ENCODE measurements at regions not wholly inside any gene's neighbourhood (a gene's known extent, or its start where the extent isn't known, plus 50 kb on each side); places are given as distances from the start of the nearest gene placed in this dataset.

DNA sequence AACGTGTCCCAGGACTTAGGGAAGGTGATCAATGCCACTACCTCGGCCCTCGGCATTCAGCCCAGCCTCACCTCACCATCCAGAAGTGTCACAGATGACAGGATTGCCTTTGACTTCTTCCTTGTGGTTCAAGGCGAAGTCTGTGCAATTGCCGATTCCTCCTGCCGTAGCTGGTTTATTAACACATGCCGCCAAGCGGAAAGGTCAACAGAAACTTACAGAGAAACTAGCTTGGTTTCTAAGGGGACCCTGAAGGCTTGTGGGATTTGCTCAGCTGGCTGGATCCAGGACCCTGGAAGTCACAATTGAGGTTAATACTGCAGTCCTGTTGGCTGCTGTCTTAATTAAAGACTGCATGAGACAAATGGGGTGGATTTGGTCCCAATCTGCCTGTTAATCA is 65.6 kb downstream of the SHANK2 start (continued):
- TF ChIP-seq, protein P1, sequence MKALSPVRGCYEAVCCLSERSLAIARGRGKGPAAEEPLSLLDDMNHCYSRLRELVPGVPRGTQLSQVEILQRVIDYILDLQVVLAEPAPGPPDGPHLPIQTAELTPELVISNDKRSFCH (CRISPR knock-in tag; IDR thresholded peaks at IDR 0.05), result no peak
- TF ChIP-seq, protein P1 (tag; IDR thresholded peaks at IDR 0.05), result no peak
- TF ChIP-seq, protein P2, sequence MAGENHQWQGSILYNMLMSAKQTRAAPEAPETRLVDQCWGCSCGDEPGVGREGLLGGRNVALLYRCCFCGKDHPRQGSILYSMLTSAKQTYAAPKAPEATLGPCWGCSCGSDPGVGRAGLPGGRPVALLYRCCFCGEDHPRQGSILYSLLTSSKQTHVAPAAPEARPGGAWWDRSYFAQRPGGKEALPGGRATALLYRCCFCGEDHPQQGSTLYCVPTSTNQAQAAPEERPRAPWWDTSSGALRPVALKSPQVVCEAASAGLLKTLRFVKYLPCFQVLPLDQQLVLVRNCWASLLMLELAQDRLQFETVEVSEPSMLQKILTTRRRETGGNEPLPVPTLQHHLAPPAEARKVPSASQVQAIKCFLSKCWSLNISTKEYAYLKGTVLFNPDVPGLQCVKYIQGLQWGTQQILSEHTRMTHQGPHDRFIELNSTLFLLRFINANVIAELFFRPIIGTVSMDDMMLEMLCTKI (IDR thresholded peaks at IDR 0.05; ENCODE audit: partially characterized antibody), result no peak
- no peak for TF ChIP-seq PYGO2 (tag; IDR thresholded peaks at IDR 0.05)

DNA sequence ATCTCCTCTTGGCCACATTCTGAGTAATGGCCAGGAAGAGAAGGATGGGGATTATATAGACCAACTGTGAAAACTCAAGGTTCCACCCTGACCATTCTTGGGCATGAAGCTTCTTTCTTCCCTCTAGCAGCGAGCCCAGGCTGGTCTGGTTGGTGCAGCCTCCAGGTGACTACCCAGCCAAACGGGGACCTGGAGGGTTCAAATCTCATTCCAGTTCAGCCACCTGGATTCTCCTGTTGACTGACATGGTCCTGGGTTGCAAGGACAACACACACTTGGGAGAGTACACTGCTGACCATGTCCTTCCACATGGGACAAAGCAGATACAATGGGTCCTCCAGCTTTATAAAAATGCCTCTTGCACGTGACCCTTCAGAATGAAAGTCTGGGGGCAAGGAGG is 67.0 kb downstream of the SHANK2 start:
- ATAC-seq, result no peak
- TF ChIP-seq ZSCAN32 (CRISPR knock-in tag; IDR thresholded peaks at IDR 0.05) (no peak), PHF8 (IDR thresholded peaks at IDR 0.05; ENCODE audit: borderline replicate concordance, low read length) (no peak), ZNF140 (CRISPR knock-in tag; IDR thresholded peaks at IDR 0.05) (no peak), KDM2B (CRISPR knock-in tag; IDR thresholded peaks at IDR 0.05) (no peak), NR3C1 (CRISPR knock-in tag; IDR thresholded peaks at IDR 0.05) (no peak), HMG20B (CRISPR knock-in tag; IDR thresholded peaks at IDR 0.05) (no peak), ZNF707 (CRISPR knock-in tag; conservative IDR thresholded peaks at IDR 0.05) (no peak), NCOA4 (IDR thresholded peaks at IDR 0.05; ENCODE audit: partially characterized antibody) (no peak), JUNB (CRISPR knock-in tag; conservative IDR thresholded peaks at IDR 0.05) (no peak), RBBP5 (IDR thresholded peaks at IDR 0.05; ENCODE audit: borderline replicate concordance, insufficient read depth, low read length, poor library complexity, severe bottlenecking) (no peak), FOXJ3 (CRISPR knock-in tag; IDR thresholded peaks at IDR 0.05) (no peak)
- TF ChIP-seq, protein P3, sequence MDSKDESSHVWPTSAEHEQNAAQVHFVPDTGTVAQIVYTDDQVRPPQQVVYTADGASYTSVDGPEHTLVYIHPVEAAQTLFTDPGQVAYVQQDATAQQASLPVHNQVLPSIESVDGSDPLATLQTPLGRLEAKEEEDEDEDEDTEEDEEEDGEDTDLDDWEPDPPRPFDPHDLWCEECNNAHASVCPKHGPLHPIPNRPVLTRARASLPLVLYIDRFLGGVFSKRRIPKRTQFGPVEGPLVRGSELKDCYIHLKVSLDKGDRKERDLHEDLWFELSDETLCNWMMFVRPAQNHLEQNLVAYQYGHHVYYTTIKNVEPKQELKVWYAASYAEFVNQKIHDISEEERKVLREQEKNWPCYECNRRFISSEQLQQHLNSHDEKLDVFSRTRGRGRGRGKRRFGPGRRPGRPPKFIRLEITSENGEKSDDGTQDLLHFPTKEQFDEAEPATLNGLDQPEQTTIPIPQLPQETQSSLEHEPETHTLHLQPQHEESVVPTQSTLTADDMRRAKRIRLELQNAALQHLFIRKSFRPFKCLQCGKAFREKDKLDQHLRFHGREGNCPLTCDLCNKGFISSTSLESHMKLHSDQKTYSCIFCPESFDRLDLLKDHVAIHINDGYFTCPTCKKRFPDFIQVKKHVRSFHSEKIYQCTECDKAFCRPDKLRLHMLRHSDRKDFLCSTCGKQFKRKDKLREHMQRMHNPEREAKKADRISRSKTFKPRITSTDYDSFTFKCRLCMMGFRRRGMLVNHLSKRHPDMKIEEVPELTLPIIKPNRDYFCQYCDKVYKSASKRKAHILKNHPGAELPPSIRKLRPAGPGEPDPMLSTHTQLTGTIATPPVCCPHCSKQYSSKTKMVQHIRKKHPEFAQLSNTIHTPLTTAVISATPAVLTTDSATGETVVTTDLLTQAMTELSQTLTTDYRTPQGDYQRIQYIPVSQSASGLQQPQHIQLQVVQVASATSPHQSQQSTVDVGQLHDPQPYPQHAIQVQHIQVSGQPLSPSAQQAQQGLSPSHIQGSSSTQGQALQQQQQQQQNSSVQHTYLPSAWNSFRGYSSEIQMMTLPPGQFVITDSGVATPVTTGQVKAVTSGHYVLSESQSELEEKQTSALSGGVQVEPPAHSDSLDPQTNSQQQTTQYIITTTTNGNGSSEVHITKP (IDR thresholded peaks at IDR 0.05; ENCODE audit: partially characterized antibody), result no peak
- Histone ChIP-seq H3K27ac (ENCODE audit: extremely low read depth, low read depth, low read length) (no peak overlapping the region), H3K4me2 (ENCODE audit: insufficient read depth, low read length) (no peak overlapping the region), H3K36me3 (ENCODE audit: control insufficient read depth, insufficient read depth, low read length) (no peaks in the 10 kb centered on the region), H3K79me2 (ENCODE audit: control insufficient read depth, insufficient read depth, low read length) (no peaks in the 10 kb centered on the region), H3K4me3 (no peak overlapping the region), H2AFZ (ENCODE audit: low read depth, low read length) (no peak overlapping the region), H3K9me3 (replicated peaks; ENCODE audit: control insufficient read depth, insufficient read depth, low read depth, low read length) (no peaks in the 10 kb centered on the region), H3K9ac (ENCODE audit: insufficient read depth in 1 of 2, low read depth in 2 of 2, low read length in 2 of 2) (no peak overlapping the region), H3K9me1 (ENCODE audit: control insufficient read depth, insufficient read depth, low read length) (no peaks in the 10 kb centered on the region), H3K27me3 (ENCODE audit: control insufficient read depth in 2 of 2, insufficient read depth in 2 of 2, low read length in 2 of 2) (peaks cover 0 to 46% of the 10 kb centered on the region in 2 experiments; a peak in 3 of 5 replicates), H3K4me1 (replicated peaks in 1 of 2; ENCODE audit: control insufficient read depth in 2 of 2, insufficient read depth in 2 of 2, low read length in 2 of 2) (no peaks in the 10 kb centered on the region), H4K20me1 (replicated peaks; ENCODE audit: control insufficient read depth, insufficient read depth, low read length) (peaks cover 6% of the 10 kb centered on the region; the same call in 1 of the 2 replicates)
- POLR2A ChIA-PET, result interaction anchor here (0.6 kb wide), 1 partner anchor 221 kb away, joined by 4 read pairs; no protein-coding TSS in a partner anchor
- intact Hi-C loops (cut with micrococcal nuclease) (no loop called here), in situ Hi-C loops (cut with MboI) (no loop called here)
- DNase-seq (ENCODE audit: extremely low read depth in 1 of 4, low spot score in 3 of 4), result no peak
- no TSS peak for BruUV-seq (replicated peaks)
- CTCF ChIA-PET (ENCODE audit: low intra/inter-chr PET ratio), result no interaction called here
- 0% methylated on average over 3 of the region's 3 CpGs for WGBS (ENCODE audit: insufficient coverage, low coverage, missing lambda C conversion rate)
- FAIRE-seq, result no peak
